A549 (cell line): ENCODE measurements at regions not wholly inside any gene's neighbourhood (a gene's known extent, or its start where the extent isn't known, plus 50 kb on each side); places are given as distances from the start of the nearest gene placed in this dataset.

Experiments
- ATAC-seq, 2 experiments: fragments of 200-7000 bp in 1 of 2; fragments of >200 bp in 1 of 2; cut with Nextera tagmentation in 1 of 2; cut with Tn5 transposase in 1 of 2; 3 replicates each; pipeline versions ENCODE4 v1.8.0 to v1.9.1; 2018 to 2020; ENCODE audit warnings: mild to moderate bottlenecking in 1 of 2, moderate library complexity in 1 of 2
- CTCF ChIA-PET: fragments of 300-600 bp; sonication (Branson Sonifier 250); formaldehyde crosslinking; extraction: SDS; loops from one replicate; lab custom pipeline; 2021; ENCODE audit warnings: antibody characterized with exemption, inconsistent platforms; lab: Yijun Ruan, JAX
- POLR2A ChIA-PET: fragments of 350-600 bp; formaldehyde crosslinking; extraction: SDS; loops from one replicate; lab custom pipeline; 2021; ENCODE audit warnings: antibody characterized with exemption, inconsistent platforms; lab: Yijun Ruan, JAX
- DNase-seq, 2 experiments: peaks; one replicate each; pipeline versions ENCODE4 v3.0.0 to v3.0.0-alpha.2; 2011 to 2016; ENCODE audit warnings: low read depth in 1 of 2, low spot score in 1 of 2
- FAIRE-seq: peaks from 2 replicates; lab custom pipeline; 2011; peaks lifted over from hg19 to GRCh38; lab: Jason Lieb, UNC
- H3K27ac ChIP-seq, 2 experiments: fragments of >200 bp; sonication (Bioruptor Twin); formaldehyde crosslinking; 3 replicates each; pipeline ENCODE4 v1.5.1; 2016 to 2017
- H3K4me1 ChIP-seq: fragments of >200 bp; sonication (Bioruptor Twin); formaldehyde crosslinking; 3 replicates; pipeline ENCODE4 v1.6.1; 2016
- H3K4me2 ChIP-seq: fragments of >200 bp; sonication (Bioruptor Twin); formaldehyde crosslinking; 3 replicates; pipeline ENCODE4 v1.6.1; 2016
- H3K4me3 ChIP-seq: fragments of >200 bp; sonication (Bioruptor Twin); formaldehyde crosslinking; 3 replicates; pipeline ENCODE4 v1.5.1; 2016
- H3K9me3 ChIP-seq: fragments of >200 bp; sonication (Bioruptor Twin); formaldehyde crosslinking; 3 replicates; pipeline ENCODE4 v1.6.1; 2016
- BHLHE40 ChIP-seq: IDR thresholded peaks from 2 replicates; pipeline ENCODE4 v1.6.1; 2012; ENCODE audit warnings: low read depth, low read length, inconsistent platforms
- CBX8 ChIP-seq: fragments of 200-600 bp; sonication (generic); IDR thresholded peaks from 2 replicates; pipeline ENCODE4 v1.6.1; 2016
- CEBPB ChIP-seq, 2 experiments: fragments of >200 bp in 1 of 2; sonication (Bioruptor Twin) in 1 of 2; formaldehyde crosslinking in 1 of 2; IDR thresholded peaks; 2 replicates each; pipeline ENCODE4 v1.6.1; 2012 to 2016
- EHF ChIP-seq: fragments of 250-450 bp; sonication (Bioruptor Pico); IDR thresholded peaks from 2 replicates; pipeline ENCODE4 v1.5.0; 2020; ENCODE audit warnings: mild to moderate bottlenecking
- EHMT2 ChIP-seq: fragments of 200-600 bp; sonication (generic); IDR thresholded peaks from 2 replicates; pipeline ENCODE4 v1.6.1; 2016; ENCODE audit warnings: antibody characterized with exemption, low read depth, mild to moderate bottlenecking, moderate library complexity
- FOSL2 ChIP-seq, 2 experiments: fragments of 450-650 bp in 1 of 2; fragments of >200 bp in 1 of 2; sonication (Bioruptor Twin) in 1 of 2; formaldehyde crosslinking; IDR thresholded peaks; 2 replicates each; pipeline versions ENCODE4 v1.5.0 to v1.6.1; 2016 to 2020; ENCODE audit warnings: mild to moderate bottlenecking in 1 of 2, moderate library complexity in 1 of 2
- GATA3 ChIP-seq: IDR thresholded peaks from 2 replicates; pipeline ENCODE4 v1.6.1; 2012; ENCODE audit warnings: borderline replicate concordance
- HDAC2 ChIP-seq: fragments of 200-600 bp; sonication (generic); IDR thresholded peaks from 2 replicates; pipeline ENCODE4 v1.6.1; 2016
- HEYL ChIP-seq: fragments of 250-450 bp; sonication (Bioruptor Pico); IDR thresholded peaks from 2 replicates; pipeline ENCODE4 v1.8.0; 2021; ENCODE audit warnings: mild to moderate bottlenecking, moderate library complexity
- HMGXB4 ChIP-seq: fragments of 250-450 bp; sonication (Bioruptor Pico); IDR thresholded peaks from 2 replicates; pipeline ENCODE4 v1.5.0; 2021; ENCODE audit warnings: mild to moderate bottlenecking, moderate library complexity, borderline replicate concordance
- HOXA7 ChIP-seq: fragments of 250-450 bp; sonication (Bioruptor Pico); IDR thresholded peaks from 2 replicates; pipeline ENCODE4 v1.5.0; 2020; ENCODE audit warnings: mild to moderate bottlenecking, moderate library complexity
- HOXB5 ChIP-seq: fragments of 250-450 bp; sonication (Bioruptor Pico); IDR thresholded peaks from 2 replicates; pipeline ENCODE4 v1.5.0; 2020; ENCODE audit warnings: mild to moderate bottlenecking, moderate library complexity
- MAX ChIP-seq: IDR thresholded peaks from 2 replicates; pipeline ENCODE4 v1.6.1; 2012
- MYC ChIP-seq: IDR thresholded peaks from 2 replicates; pipeline ENCODE4 v1.6.1; 2012; ENCODE audit warnings: mild to moderate bottlenecking, inconsistent platforms, low read length, improper control_type of control experiment, borderline replicate concordance
- NPAS2 ChIP-seq: fragments of 250-450 bp; sonication (Bioruptor Pico); IDR thresholded peaks from 2 replicates; pipeline ENCODE4 v1.8.0; 2022; ENCODE audit warnings: mild to moderate bottlenecking, moderate library complexity, borderline replicate concordance
- POLR2A ChIP-seq: IDR thresholded peaks from 2 replicates; pipeline ENCODE4 v1.6.1; 2012; ENCODE audit warnings: mild to moderate bottlenecking, low read length
- RCOR1 ChIP-seq: fragments of 150-350 bp; IDR thresholded peaks from 2 replicates; pipeline ENCODE4 v1.6.1; 2014; ENCODE audit warnings: antibody characterized with exemption, low read length, low read depth
- RFX5 ChIP-seq: fragments of 450-650 bp; IDR thresholded peaks from 2 replicates; pipeline ENCODE4 v1.7.1; 2014; ENCODE audit warnings: antibody characterized with exemption, mild to moderate bottlenecking, moderate library complexity
- SREBF2 ChIP-seq: fragments of 450-650 bp; IDR thresholded peaks from 2 replicates; pipeline ENCODE4 v1.6.1; 2014; ENCODE audit warnings: mild to moderate bottlenecking, moderate library complexity
- ZFP36 ChIP-seq: fragments of 450-650 bp; IDR thresholded peaks from 2 replicates; pipeline ENCODE4 v1.6.1; 2014; ENCODE audit warnings: borderline replicate concordance; ENCODE audit not compliant: partially characterized antibody
- ZNF302 ChIP-seq: fragments of 250-450 bp; sonication (Bioruptor Pico); IDR thresholded peaks from 2 replicates; pipeline ENCODE4 v1.9.0; 2021; ENCODE audit warnings: inconsistent platforms, mild to moderate bottlenecking, moderate library complexity
- ZSCAN20 ChIP-seq: fragments of 250-450 bp; sonication (Bioruptor Pico); IDR thresholded peaks from 2 replicates; pipeline ENCODE4 v1.8.0; 2022; ENCODE audit warnings: mild to moderate bottlenecking, moderate library complexity
- WGBS: methylation state at CpG from one replicate; pipeline ENCODE4 v1.1.6; 2017; ENCODE audit errors: missing lambda C conversion rate; 5-methylcytosine and 5-hydroxymethylcytosine counted together
- TF ChIP-seq, protein P1 (sequence below): fragments of 450-650 bp; IDR thresholded peaks from 2 replicates; pipeline ENCODE4 v1.6.1; 2014; ENCODE audit warnings: antibody characterized with exemption
- TF ChIP-seq, protein P2 (sequence below): fragments of 250-450 bp; sonication (Bioruptor Pico); IDR thresholded peaks from 2 replicates; pipeline ENCODE4 v1.5.0; 2020; ENCODE audit warnings: low read depth, mild to moderate bottlenecking, moderate library complexity
- TF ChIP-seq, protein P3 (sequence below): IDR thresholded peaks from 2 replicates; pipeline ENCODE4 v1.6.1; 2012
- TF ChIP-seq, protein P4 (sequence below): fragments of >200 bp; sonication (Bioruptor Twin); formaldehyde crosslinking; IDR thresholded peaks from 2 replicates; pipeline ENCODE4 v1.6.1; 2016

- Histone ChIP-seq H3K4me1 (0 out of 3 replicates have a peak, but pooled peaks cover 3% of the 10 kb centered on the region), H3K4me2 (no peak overlapping the region), H3K9me3 (no peaks in the 10 kb centered on the region), H3K27ac (no peak overlapping the region), H3K4me3 (no peak overlapping the region)
- FAIRE-seq, result no peak
- no peak for ATAC-seq
- POLR2A ChIA-PET, result no interaction called here
- WGBS, result 48% methylated on average over 1 of the region's 1 CpG
- CTCF ChIA-PET, result no interaction called here
- no peak for DNase-seq
- TF ChIP-seq MYC (no peak), POLR2A (no peak), ZNF302 (CRISPR knock-in tag) (no peak), EHMT2 (no peak), NPAS2 (CRISPR knock-in tag) (no peak), HMGXB4 (CRISPR knock-in tag) (no peak), HDAC2 (no peak), GATA3 (no peak), RFX5 (no peak), SREBF2 (no peak), BHLHE40 (no peak), MAX (no peak)
- TF ChIP-seq, protein P1, sequence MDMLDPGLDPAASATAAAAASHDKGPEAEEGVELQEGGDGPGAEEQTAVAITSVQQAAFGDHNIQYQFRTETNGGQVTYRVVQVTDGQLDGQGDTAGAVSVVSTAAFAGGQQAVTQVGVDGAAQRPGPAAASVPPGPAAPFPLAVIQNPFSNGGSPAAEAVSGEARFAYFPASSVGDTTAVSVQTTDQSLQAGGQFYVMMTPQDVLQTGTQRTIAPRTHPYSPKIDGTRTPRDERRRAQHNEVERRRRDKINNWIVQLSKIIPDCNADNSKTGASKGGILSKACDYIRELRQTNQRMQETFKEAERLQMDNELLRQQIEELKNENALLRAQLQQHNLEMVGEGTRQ, result no peak
- TF ChIP-seq, protein P2, sequence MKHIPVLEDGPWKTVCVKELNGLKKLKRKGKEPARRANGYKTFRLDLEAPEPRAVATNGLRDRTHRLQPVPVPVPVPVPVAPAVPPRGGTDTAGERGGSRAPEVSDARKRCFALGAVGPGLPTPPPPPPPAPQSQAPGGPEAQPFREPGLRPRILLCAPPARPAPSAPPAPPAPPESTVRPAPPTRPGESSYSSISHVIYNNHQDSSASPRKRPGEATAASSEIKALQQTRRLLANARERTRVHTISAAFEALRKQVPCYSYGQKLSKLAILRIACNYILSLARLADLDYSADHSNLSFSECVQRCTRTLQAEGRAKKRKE, result no peak
- TF ChIP-seq, protein P3, sequence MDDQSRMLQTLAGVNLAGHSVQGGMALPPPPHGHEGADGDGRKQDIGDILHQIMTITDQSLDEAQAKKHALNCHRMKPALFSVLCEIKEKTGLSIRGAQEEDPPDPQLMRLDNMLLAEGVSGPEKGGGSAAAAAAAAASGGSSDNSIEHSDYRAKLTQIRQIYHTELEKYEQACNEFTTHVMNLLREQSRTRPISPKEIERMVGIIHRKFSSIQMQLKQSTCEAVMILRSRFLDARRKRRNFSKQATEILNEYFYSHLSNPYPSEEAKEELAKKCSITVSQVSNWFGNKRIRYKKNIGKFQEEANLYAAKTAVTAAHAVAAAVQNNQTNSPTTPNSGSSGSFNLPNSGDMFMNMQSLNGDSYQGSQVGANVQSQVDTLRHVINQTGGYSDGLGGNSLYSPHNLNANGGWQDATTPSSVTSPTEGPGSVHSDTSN, result no peak
These were observed 164.8 kb upstream of the TBX18 start for GRCh38 chr6:84929212-84929611.

GRCh38 chr6:84927551-84927950, 163.2 kb upstream of the TBX18 start:
- no peak overlapping the region for H3K4me3 ChIP-seq
- TF ChIP-seq ZSCAN20 (CRISPR knock-in tag) (no peak), CEBPB (IDR thresholded peaks at IDR 0.05) (no peak), ZFP36 (no peak), HOXB5 (CRISPR knock-in tag) (no peak), NPAS2 (CRISPR knock-in tag) (no peak), HOXA7 (no peak), CBX8 (no peak), HEYL (CRISPR knock-in tag) (no peak), POLR2A (no peak), FOSL2 (IDR thresholded peaks at IDR 0.05) (no peak), FOSL2 (CRISPR knock-in tag; IDR thresholded peaks at IDR 0.05) (no peak), MYC (no peak), EHF (no peak), HMGXB4 (CRISPR knock-in tag) (no peak), RCOR1 (no peak)
- TF ChIP-seq, protein P2, result no peak
- TF ChIP-seq, protein P4, sequence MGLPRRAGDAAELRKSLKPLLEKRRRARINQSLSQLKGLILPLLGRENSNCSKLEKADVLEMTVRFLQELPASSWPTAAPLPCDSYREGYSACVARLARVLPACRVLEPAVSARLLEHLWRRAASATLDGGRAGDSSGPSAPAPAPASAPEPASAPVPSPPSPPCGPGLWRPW, result no peak
- TF ChIP-seq, protein P3, result no peak
- no peaks in the 10 kb centered on the region for H3K9me3 ChIP-seq
- no peak for FAIRE-seq
- H3K27ac ChIP-seq, result no peak overlapping the region
- ChIA-PET CTCF (interaction anchor here (0.5 kb wide), 1 partner anchor 198 kb away, joined by 3 read pairs; no protein-coding TSS in a partner anchor), POLR2A (no interaction called here)
- 0 out of 3 replicates have a peak, but pooled peaks cover 3% of the 10 kb centered on the region for H3K4me1 ChIP-seq
- DNase-seq, result no peak
- no peak for ATAC-seq
- no peak overlapping the region for H3K4me2 ChIP-seq
